Brain microvascular endothelial cell (primary cell): ENCODE measurements at regions not wholly inside any gene's neighbourhood (a gene's known extent, or its start where the extent isn't known, plus 50 kb on each side); places are given as distances from the start of the nearest gene placed in this dataset.

Experiments
- DNase-seq: peaks from one replicate; pipeline ENCODE4 v3.0.0-alpha.2; 2020
- H3K27ac ChIP-seq: fragments of 250-450 bp; sonication (Bioruptor Pico); 2 replicates; pipeline ENCODE4 v1.5.1; 2020; ENCODE audit warnings: mild to moderate bottlenecking, moderate library complexity
- H3K27me3 ChIP-seq: fragments of 250-450 bp; sonication (Bioruptor Pico); replicated peaks from 2 replicates; pipeline ENCODE4 v1.5.1; 2020; ENCODE audit warnings: mild to moderate bottlenecking
- H3K36me3 ChIP-seq: fragments of 250-450 bp; sonication (Bioruptor Pico); replicated peaks from 2 replicates; pipeline ENCODE4 v1.5.1; 2020; ENCODE audit warnings: mild to moderate bottlenecking
- H3K4me3 ChIP-seq: 2 replicates; pipeline ENCODE4 v1.5.1; 2011; ENCODE audit warnings: low read depth, mild to moderate bottlenecking, control low read depth, low read length, moderate library complexity
- in situ Hi-C: cut with HindIII; loops from 2 replicates; pipeline ENCODE4 v1.10.0; 2017; ENCODE audit warnings: low sequenced_read_pairs, low pct_ligation_motif_present
- TF ChIP-seq, protein P1 (sequence below): IDR thresholded peaks from 2 replicates; pipeline ENCODE4 v1.5.1; 2011; ENCODE audit warnings: low read depth, mild to moderate bottlenecking, moderate library complexity, low read length, control low read depth, inconsistent platforms; ENCODE audit errors: missing control alignments

DNA sequence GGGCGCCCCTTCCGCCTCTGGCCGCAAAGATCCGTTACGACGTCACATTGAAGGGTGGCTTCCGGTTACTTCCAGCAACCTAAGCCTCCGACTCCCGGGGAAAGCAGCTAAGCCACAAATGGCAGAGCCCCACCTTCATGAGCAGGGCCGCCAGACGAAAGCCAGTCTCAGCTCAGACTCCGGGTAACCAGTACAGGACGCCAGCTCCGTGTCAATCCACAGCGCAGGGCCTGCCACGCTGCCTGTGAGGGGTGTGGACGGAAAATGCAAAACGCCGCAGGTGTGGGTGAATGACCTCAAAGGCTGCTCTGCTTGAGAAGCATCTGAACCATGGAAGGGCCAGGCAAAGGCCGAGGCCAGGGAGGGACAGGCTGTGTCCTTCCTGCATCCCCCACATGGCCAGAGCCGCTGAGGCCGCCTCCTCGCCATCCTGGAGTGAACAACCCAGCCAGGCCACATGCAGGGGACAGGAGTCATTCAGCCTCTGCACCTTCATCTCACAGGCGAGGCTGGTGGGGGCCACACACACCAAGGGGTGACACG, 53.5 kb upstream of the PPP2R2D start:
- no peak for DNase-seq
- TF ChIP-seq, protein P1, sequence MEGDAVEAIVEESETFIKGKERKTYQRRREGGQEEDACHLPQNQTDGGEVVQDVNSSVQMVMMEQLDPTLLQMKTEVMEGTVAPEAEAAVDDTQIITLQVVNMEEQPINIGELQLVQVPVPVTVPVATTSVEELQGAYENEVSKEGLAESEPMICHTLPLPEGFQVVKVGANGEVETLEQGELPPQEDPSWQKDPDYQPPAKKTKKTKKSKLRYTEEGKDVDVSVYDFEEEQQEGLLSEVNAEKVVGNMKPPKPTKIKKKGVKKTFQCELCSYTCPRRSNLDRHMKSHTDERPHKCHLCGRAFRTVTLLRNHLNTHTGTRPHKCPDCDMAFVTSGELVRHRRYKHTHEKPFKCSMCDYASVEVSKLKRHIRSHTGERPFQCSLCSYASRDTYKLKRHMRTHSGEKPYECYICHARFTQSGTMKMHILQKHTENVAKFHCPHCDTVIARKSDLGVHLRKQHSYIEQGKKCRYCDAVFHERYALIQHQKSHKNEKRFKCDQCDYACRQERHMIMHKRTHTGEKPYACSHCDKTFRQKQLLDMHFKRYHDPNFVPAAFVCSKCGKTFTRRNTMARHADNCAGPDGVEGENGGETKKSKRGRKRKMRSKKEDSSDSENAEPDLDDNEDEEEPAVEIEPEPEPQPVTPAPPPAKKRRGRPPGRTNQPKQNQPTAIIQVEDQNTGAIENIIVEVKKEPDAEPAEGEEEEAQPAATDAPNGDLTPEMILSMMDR, result no peak
- Histone ChIP-seq H3K27ac (no peak overlapping the region), H3K36me3 (no peaks in the 10 kb centered on the region), H3K4me3 (no peak overlapping the region), H3K27me3 (no peaks in the 10 kb centered on the region)
- in situ Hi-C loops, result no loop called here

DNA sequence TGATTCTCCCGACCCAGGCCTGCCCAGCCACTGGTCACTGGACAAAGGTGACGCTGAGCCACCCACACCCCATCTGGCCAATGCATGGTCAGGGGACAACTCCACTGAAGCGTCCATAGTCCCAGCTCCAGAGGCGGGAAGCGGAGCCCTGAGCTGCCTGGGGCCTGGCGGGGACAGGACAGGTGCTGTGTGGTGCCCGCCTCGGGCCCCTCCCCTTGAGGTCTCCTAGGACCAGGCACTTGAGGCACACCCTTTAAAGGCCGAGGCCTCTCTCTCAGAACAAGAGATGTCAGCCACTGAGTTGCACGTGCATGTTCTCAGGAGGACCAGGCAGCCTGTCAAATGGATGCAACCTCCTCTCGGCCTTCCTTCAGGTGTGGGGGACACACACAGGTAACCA, 52.5 kb upstream of the PPP2R2D start:
- Histone ChIP-seq H3K36me3 (no peaks in the 10 kb centered on the region), H3K27ac (no peak overlapping the region), H3K4me3 (no peak overlapping the region), H3K27me3 (no peaks in the 10 kb centered on the region)
- TF ChIP-seq, protein P1, result no peak
- in situ Hi-C loops, result no loop called here
- no peak for DNase-seq

DNA sequence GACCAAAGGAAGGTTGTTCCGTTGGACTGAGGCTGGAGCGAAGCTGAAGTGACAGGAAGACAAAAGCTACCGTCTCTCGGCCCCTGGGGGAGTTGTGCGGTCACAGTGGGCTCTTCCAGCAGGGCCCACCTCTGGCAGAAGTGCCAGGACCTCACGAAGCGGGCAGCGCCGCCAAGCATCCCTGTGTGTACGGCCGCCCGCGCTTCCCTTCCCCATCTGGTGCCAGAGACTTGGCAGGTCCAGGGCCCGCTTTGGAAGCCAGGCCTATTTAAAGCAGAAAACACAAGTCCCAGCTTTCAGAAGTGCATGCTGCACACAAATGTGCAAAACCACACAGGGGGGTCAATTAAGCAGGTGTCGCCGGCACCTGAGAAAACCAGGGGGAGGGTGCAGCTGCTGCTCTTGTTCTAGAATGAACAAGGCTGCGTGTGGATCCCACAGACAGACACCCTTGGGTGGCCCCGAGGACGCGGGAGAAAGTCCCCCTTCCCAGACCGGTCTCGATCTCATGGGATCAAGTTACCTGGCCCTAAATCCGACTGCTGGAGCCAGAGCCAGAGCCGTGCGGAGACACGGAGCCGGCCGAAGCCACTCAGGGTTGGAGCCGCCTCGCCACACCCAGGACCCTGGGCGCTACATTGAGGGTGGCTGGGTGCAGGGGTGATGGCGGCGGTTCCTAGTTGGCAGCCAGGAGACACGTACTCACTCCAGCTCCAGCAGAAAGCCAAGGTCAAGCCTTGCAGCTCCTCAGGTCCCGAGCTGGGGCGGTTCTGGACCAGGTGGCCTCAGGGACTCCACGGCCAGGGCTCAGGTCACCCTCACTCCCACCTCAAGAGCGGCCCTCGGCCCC, 51.8 kb upstream of the PPP2R2D start:
- Histone ChIP-seq H3K27ac (no peak overlapping the region), H3K27me3 (no peaks in the 10 kb centered on the region), H3K36me3 (no peaks in the 10 kb centered on the region), H3K4me3 (no peak overlapping the region)
- TF ChIP-seq, protein P1, result no peak
- DNase-seq, result no peak
- in situ Hi-C loops, result no loop called here

DNA sequence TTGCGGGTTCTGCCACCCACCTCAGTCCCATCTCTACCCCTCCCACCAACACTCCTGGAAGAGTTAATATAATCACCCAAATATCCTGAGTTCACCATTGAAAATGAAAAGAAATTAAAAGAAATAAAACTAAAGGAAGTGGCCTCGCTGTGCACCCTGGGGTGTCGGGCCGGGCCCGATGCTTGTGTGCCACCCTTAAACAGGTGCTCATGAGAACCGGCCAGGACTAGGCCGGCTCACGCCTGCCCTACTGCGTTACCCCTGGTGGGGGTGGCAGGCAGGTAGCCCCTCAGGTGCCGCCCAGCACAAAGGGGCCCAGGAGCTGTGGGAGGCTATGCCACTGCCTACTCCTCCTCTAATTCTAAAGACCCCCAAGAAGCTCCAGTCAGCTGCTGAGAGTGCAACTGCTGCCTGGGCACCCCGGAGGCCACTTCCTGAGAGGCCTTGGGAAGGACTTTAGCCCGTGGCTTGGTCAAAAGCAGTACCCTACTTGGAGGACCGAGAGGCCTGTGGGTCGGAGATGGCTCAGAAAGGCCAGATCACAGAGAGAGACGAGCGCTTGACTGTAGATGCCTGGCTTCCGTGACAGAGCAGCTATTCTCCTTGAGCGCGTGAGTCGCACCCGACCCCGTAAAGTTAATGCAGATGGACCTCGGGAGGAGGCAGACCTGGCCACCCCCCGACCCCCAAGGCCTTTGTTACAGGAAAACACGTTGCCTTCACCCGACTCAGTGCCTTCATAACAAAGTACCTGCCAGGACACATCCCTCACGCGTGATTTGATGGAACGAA, 51.0 kb upstream of the PPP2R2D start:
- DNase-seq, result no peak
- TF ChIP-seq, protein P1, result no peak
- H3K4me3 ChIP-seq, result no peak overlapping the region
- H3K36me3 ChIP-seq, result no peaks in the 10 kb centered on the region
- no peak overlapping the region for H3K27ac ChIP-seq
- in situ Hi-C loops, result no loop called here
- H3K27me3 ChIP-seq, result no peaks in the 10 kb centered on the region

DNA sequence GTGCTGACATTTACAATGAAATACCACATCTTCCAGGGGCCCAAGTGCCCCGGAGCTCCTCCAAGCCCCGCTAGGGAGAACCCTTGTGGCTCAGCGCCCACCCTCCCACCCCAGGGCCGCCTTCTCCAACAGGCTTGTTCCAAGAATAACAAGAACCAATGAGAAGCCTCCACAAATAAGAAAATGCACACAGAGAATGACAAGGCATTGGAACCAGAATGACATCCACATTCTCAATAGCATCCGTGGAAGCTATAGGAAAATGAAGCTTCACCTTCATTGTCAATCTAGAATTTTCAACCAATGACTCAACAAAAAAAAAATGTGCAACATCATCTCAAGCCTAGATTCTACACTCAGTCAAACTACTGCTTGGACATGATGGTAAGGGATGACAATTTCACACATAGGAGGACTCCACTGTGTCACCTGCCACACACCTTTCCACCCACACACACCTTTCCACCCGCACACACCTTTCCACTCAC, 50.4 kb upstream of the PPP2R2D start:
- TF ChIP-seq, protein P1, result no peak

More for the DNA sequence above, 50.4 kb upstream of the PPP2R2D start:
- in situ Hi-C loops, result no loop called here
- Histone ChIP-seq H3K27me3 (no peaks in the 10 kb centered on the region), H3K36me3 (no peaks in the 10 kb centered on the region), H3K27ac (no peak overlapping the region), H3K4me3 (no peak overlapping the region)
- DNase-seq, result no peak
